MM.1S (cell line): ENCODE measurements at regions not wholly inside any gene's neighbourhood (a gene's known extent, or its start where the extent isn't known, plus 50 kb on each side); places are given as distances from the start of the nearest gene placed in this dataset.

ENCODE experiments used
- DNase-seq: peaks from one replicate; pipeline ENCODE4 v3.0.0-alpha.2; 2015
- H2AFZ ChIP-seq: fragments of 300-600 bp; sonication (generic); 2 replicates; pipeline ENCODE4 v1.6.0; 2016; ENCODE audit warnings: antibody characterized with exemption, low read length
- H3F3A ChIP-seq: fragments of 300-600 bp; sonication (generic); 2 replicates; pipeline ENCODE4 v1.6.1; 2016; ENCODE audit warnings: mild to moderate bottlenecking, antibody characterized with exemption, low read length, moderate library complexity, mixed read lengths; ENCODE audit not compliant: insufficient read depth
- H3K27ac ChIP-seq: fragments of 300-600 bp; sonication (generic); 2 replicates; pipeline ENCODE4 v1.5.1; 2016; ENCODE audit warnings: mild to moderate bottlenecking, low read length
- H3K27me3 ChIP-seq: fragments of 300-600 bp; sonication (generic); replicated peaks from 2 replicates; pipeline ENCODE4 v1.6.0; 2016; ENCODE audit warnings: low read length; ENCODE audit not compliant: insufficient read depth
- H3K36me3 ChIP-seq: fragments of 300-600 bp; sonication (generic); replicated peaks from 2 replicates; pipeline ENCODE4 v1.6.1; 2016; ENCODE audit warnings: mild to moderate bottlenecking, low read length, mixed read lengths; ENCODE audit not compliant: insufficient read depth
- H3K4me1 ChIP-seq: fragments of 300-600 bp; sonication (generic); 2 replicates; pipeline ENCODE4 v1.6.1; 2016; ENCODE audit warnings: low read length, mixed read lengths
- H3K4me2 ChIP-seq: fragments of 300-600 bp; sonication (generic); 2 replicates; pipeline ENCODE4 v1.6.0; 2016; ENCODE audit warnings: low read depth, low read length
- H3K4me3 ChIP-seq: fragments of 300-600 bp; sonication (generic); 2 replicates; pipeline ENCODE4 v1.5.1; 2016; ENCODE audit warnings: low read length, mixed read lengths
- H3K79me2 ChIP-seq: fragments of 300-600 bp; sonication (generic); 2 replicates; pipeline ENCODE4 v1.6.1; 2016; ENCODE audit warnings: mixed run types, low read length, mixed read lengths
- H3K9ac ChIP-seq: fragments of 300-600 bp; sonication (generic); 2 replicates; pipeline ENCODE4 v1.6.1; 2016; ENCODE audit warnings: low read length, mixed read lengths
- H3K9me2 ChIP-seq: fragments of 300-600 bp; sonication (generic); replicated peaks from 2 replicates; pipeline ENCODE4 v1.6.1; 2016; ENCODE audit warnings: mild to moderate bottlenecking, low read length, mixed read lengths; ENCODE audit not compliant: insufficient read depth
- H3K9me3 ChIP-seq: fragments of 300-600 bp; sonication (generic); replicated peaks from 2 replicates; pipeline ENCODE4 v1.6.1; 2016; ENCODE audit warnings: mild to moderate bottlenecking, low read length, mixed read lengths; ENCODE audit not compliant: insufficient read depth
- H4K20me1 ChIP-seq: fragments of 300-600 bp; sonication (generic); 2 replicates; pipeline ENCODE4 v1.6.1; 2016; ENCODE audit warnings: mild to moderate bottlenecking, low read length, moderate library complexity, mixed read lengths; ENCODE audit not compliant: insufficient read depth
- EZH2 ChIP-seq: fragments of 300-600 bp; sonication (generic); optimal IDR thresholded peaks from 2 replicates; pipeline ENCODE3; 2017; ENCODE audit warnings: low read depth, mild to moderate bottlenecking, antibody characterized with exemption, low read length, mixed read lengths
- EZH2phosphoT487 ChIP-seq: fragments of 300-600 bp; sonication (generic); IDR thresholded peaks from 2 replicates; pipeline ENCODE4 v1.6.1; 2018; ENCODE audit warnings: antibody characterized with exemption, low read length
- TF ChIP-seq, protein P1 (sequence below): fragments of 300-600 bp; sonication (generic); IDR thresholded peaks from 2 replicates; pipeline ENCODE4 v1.5.1; 2016; ENCODE audit warnings: antibody characterized with exemption, low read length, mixed read lengths

DNA sequence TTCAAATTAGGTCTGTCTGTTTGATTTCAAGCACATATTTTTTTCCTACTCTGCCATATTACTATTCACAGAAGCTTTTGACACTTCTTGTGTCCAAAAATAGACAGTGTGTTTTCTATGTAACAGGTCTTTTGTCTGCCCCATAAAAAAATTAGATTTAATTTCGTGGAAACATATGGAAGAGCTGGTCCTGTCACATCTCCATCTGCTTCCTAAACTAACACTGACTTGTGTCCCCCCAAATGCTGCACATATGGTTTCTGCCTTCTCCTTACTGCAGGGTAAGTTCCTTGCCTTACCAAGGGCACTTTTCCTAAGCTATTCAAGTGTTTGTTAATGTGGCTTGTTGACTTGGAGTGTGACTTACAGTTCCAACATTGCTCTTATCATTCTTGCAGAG lies 340.7 kb upstream of the ARX start:
- no peak for DNase-seq
- TF ChIP-seq, protein P1, sequence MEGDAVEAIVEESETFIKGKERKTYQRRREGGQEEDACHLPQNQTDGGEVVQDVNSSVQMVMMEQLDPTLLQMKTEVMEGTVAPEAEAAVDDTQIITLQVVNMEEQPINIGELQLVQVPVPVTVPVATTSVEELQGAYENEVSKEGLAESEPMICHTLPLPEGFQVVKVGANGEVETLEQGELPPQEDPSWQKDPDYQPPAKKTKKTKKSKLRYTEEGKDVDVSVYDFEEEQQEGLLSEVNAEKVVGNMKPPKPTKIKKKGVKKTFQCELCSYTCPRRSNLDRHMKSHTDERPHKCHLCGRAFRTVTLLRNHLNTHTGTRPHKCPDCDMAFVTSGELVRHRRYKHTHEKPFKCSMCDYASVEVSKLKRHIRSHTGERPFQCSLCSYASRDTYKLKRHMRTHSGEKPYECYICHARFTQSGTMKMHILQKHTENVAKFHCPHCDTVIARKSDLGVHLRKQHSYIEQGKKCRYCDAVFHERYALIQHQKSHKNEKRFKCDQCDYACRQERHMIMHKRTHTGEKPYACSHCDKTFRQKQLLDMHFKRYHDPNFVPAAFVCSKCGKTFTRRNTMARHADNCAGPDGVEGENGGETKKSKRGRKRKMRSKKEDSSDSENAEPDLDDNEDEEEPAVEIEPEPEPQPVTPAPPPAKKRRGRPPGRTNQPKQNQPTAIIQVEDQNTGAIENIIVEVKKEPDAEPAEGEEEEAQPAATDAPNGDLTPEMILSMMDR, result no peak
- TF ChIP-seq EZH2 (no peak), EZH2phosphoT487 (no peak)
- H3K27ac ChIP-seq, result no peak overlapping the region
- no peak overlapping the region for H2AFZ ChIP-seq
- H3K79me2 ChIP-seq, result no peaks in the 10 kb centered on the region
- no peaks in the 10 kb centered on the region for H3K9me3 ChIP-seq
- H4K20me1 ChIP-seq, result no peaks in the 10 kb centered on the region
- H3K36me3 ChIP-seq, result no peaks in the 10 kb centered on the region
- no peaks in the 10 kb centered on the region for H3K27me3 ChIP-seq
- H3K9me2 ChIP-seq, result no peaks in the 10 kb centered on the region
- H3K4me1 ChIP-seq, result no peaks in the 10 kb centered on the region
- H3K4me2 ChIP-seq, result no peak overlapping the region
- H3F3A ChIP-seq, result no peaks in the 10 kb centered on the region
- H3K4me3 ChIP-seq, result no peak overlapping the region
- H3K9ac ChIP-seq, result no peak overlapping the region

DNA sequence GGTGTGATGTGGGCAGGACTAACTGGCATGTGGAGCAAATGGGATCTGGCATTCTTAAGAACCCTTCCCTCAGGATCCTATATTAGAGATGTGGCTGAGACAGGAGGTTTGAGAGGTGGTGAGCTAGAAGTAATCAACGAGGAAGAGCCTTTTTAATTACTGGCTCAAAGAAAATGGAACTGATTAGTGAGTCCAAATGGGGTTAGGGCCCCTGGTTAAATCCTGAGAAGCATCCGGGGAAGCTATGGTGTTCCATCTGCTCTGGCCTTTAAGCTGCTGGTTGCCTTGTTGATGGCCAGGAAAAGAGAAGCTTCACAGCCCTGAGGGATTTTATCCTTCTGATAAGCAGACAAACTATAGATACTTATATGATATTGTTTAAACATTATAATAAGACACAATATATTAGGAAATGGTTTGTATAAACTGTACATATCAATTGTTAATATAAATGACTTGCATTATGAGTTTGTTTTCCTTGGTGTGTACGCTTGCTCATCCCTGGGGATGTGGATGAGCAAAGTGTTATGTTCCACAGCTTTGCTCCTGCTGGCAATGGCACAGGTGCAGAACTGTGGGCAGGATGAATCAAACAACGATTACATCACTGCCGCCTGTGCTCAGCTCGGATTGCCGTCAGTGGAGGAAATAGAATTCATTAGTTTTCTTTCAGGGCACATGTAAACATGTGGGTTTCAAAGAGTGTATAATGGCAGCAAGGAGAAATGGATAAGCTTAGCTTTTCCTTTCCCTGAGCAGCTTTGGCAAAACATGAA lies 328.6 kb upstream of the ARX start:
- no peak for DNase-seq
- Histone ChIP-seq H3K9me3 (no peaks in the 10 kb centered on the region), H3K36me3 (no peaks in the 10 kb centered on the region), H3K9ac (no peak overlapping the region), H3K79me2 (no peaks in the 10 kb centered on the region), H3F3A (no peaks in the 10 kb centered on the region), H4K20me1 (no peaks in the 10 kb centered on the region), H3K4me2 (no peak overlapping the region), H3K27me3 (no peaks in the 10 kb centered on the region), H3K4me3 (no peak overlapping the region), H3K9me2 (no peaks in the 10 kb centered on the region), H2AFZ (no peak overlapping the region), H3K27ac (no peak overlapping the region), H3K4me1 (no peaks in the 10 kb centered on the region)
- TF ChIP-seq EZH2 (no peak), EZH2phosphoT487 (no peak)
- TF ChIP-seq, protein P1, result no peak

DNA sequence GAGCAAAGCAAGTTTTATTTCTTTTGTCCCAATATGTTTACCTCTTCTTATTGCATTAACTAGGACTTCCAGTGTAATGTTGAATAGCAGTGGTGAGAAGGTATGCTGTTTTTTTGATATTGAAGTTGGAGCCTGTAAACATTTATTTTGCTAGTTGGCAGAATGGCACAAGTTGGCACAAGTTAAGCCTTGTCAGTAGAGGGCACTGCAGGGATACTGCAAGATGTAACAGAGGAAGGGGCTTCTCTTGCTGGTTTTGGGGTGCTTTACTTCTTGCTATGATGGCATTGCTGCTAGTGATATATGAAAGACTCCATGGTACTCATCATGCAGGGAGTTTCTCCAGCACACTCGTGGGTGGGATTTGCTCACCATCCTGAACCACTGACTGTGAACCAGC lies 327.3 kb upstream of the ARX start:
- no peaks in the 10 kb centered on the region for H3K36me3 ChIP-seq
- TF ChIP-seq EZH2phosphoT487, result no peak
- TF ChIP-seq, protein P1, result no peak
- TF ChIP-seq EZH2, result no peak
- H3K4me2 ChIP-seq, result no peak overlapping the region
- H3K27ac ChIP-seq, result no peak overlapping the region
- no peaks in the 10 kb centered on the region for H3K79me2 ChIP-seq
- H3K9ac ChIP-seq, result no peak overlapping the region
- no peak overlapping the region for H3K4me3 ChIP-seq
- no peak overlapping the region for H2AFZ ChIP-seq
- no peak for DNase-seq
- no peaks in the 10 kb centered on the region for H4K20me1 ChIP-seq
- H3K9me2 ChIP-seq, result no peaks in the 10 kb centered on the region
- no peaks in the 10 kb centered on the region for H3K9me3 ChIP-seq
- no peaks in the 10 kb centered on the region for H3K4me1 ChIP-seq
- no peaks in the 10 kb centered on the region for H3F3A ChIP-seq
- H3K27me3 ChIP-seq, result no peaks in the 10 kb centered on the region
